ENCODE measurements at regions not wholly inside any gene's neighbourhood (a gene's known extent, or its start where the extent isn't known, plus 50 kb on each side); places are given as distances from the start of the nearest gene placed in this dataset.

DNA sequence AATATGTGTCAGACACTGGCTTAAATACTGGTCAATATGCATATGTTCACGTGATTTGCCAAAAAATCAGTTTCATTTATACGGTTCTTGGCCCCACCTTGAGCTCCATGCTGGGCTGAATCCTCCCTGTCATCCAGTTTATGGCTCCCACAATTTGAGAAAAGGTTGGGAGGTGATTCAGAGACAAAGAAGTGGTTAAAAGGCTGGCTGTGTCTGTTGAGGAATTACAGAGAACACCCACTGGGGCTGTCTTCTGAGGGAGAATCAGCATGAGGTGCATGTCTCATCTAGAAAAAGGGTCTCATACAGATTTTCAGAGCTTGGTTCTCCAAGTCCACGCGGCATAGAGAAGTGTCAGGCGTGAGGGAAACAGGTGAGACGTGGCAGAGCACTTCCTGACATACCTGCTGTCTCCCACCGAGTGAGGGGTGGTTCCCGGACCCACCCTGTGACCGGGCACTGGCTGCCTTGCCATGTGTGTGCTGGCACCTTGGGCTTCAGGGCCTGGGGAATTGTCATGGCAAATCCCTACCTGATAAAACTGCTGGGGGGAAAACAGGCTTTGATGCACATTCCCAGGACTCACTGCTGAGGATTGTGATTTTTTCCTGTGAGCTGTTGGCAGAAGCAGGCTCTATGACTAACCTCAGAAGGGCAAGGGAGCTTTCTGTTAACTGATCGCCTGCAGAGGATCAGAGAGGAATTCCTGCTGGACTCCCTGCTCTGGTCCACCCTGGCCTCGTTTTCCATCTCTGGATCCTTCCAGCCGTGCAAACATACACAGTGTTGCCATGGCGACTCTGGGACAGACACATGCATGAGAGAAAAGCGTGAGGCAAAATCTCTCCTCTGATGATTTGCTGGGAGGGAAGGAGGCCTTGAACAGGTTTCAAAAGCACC is 223.6 kb downstream of the ADAMTS15 start:
- no peak overlapping the region for H3K27ac ChIP-seq
- TF ChIP-seq, protein P1, sequence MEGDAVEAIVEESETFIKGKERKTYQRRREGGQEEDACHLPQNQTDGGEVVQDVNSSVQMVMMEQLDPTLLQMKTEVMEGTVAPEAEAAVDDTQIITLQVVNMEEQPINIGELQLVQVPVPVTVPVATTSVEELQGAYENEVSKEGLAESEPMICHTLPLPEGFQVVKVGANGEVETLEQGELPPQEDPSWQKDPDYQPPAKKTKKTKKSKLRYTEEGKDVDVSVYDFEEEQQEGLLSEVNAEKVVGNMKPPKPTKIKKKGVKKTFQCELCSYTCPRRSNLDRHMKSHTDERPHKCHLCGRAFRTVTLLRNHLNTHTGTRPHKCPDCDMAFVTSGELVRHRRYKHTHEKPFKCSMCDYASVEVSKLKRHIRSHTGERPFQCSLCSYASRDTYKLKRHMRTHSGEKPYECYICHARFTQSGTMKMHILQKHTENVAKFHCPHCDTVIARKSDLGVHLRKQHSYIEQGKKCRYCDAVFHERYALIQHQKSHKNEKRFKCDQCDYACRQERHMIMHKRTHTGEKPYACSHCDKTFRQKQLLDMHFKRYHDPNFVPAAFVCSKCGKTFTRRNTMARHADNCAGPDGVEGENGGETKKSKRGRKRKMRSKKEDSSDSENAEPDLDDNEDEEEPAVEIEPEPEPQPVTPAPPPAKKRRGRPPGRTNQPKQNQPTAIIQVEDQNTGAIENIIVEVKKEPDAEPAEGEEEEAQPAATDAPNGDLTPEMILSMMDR (IDR thresholded peaks at IDR 0.05) = no peak
- H3K27me3 ChIP-seq = no peaks in the 10 kb centered on the region
- no peaks in the 10 kb centered on the region for H3K36me3 ChIP-seq
- H3K4me3 ChIP-seq = no peak overlapping the region
- intact Hi-C loops (cut with DNase I) = no loop called here
- DNase-seq = peak; percentile 33
- peak overlapping the region in 1 of 2 donors; percentile 26 for H3K9ac ChIP-seq (ENCODE audit: low read depth in 2 of 2, low read length in 2 of 2)
- H3K9me3 ChIP-seq = no peaks in the 10 kb centered on the region
- H3K4me1 ChIP-seq = no peaks in the 10 kb centered on the region

DNA sequence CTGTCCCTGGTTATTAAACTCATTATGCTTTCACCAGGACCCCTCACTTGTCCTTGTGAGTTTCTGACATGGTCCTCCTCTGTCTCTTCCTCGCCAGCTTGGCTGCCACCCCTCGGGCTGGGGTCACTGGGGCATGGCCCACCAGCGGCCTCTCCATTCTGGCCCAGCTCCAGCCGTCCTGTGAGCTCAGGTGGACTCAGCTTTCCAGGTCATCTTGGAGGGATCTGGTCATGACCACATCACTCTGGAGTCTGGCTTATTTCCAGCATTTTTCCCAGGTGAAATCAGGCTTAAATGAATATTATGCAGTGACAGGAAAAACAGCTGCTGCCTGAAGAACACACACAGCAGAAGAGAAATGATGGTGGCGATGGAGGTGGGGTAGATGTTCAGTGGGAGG is 224.5 kb downstream of the ADAMTS15 start:
- no peaks in the 10 kb centered on the region for H3K4me1 ChIP-seq
- no peaks in the 10 kb centered on the region for H3K27me3 ChIP-seq
- H3K36me3 ChIP-seq = no peaks in the 10 kb centered on the region
- H3K9ac ChIP-seq (ENCODE audit: low read depth in 2 of 2, low read length in 2 of 2) = no peak overlapping the region
- no peak for DNase-seq
- no peak overlapping the region for H3K27ac ChIP-seq
- TF ChIP-seq, protein P1 (IDR thresholded peaks at IDR 0.05) = no peak
- intact Hi-C loops (cut with DNase I) = no loop called here
- no peak overlapping the region for H3K4me3 ChIP-seq
- H3K9me3 ChIP-seq = no peaks in the 10 kb centered on the region

DNA sequence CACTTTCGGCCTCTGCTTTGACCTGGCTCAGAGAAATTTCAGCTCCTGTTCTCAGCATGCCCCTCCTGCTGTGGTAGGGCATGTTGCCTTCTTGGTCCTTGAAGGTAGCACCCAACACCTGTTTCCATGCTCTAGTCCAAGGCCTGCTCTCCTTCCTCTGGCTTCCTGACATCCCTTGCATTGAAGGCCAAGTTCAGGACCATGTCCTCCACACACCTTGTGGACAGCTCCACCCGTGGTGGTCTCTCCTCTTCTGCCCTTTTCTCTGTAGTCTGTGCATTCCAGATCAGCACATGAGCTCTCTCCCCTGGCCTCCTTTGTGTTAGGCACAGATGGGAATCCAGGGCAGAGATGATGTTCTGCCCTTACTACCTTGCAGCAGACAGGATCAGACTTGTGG is 225.3 kb downstream of the ADAMTS15 start:
- Histone ChIP-seq H3K27ac (no peak overlapping the region), H3K27me3 (no peaks in the 10 kb centered on the region)
- intact Hi-C loops (cut with DNase I) = no loop called here

DNA sequence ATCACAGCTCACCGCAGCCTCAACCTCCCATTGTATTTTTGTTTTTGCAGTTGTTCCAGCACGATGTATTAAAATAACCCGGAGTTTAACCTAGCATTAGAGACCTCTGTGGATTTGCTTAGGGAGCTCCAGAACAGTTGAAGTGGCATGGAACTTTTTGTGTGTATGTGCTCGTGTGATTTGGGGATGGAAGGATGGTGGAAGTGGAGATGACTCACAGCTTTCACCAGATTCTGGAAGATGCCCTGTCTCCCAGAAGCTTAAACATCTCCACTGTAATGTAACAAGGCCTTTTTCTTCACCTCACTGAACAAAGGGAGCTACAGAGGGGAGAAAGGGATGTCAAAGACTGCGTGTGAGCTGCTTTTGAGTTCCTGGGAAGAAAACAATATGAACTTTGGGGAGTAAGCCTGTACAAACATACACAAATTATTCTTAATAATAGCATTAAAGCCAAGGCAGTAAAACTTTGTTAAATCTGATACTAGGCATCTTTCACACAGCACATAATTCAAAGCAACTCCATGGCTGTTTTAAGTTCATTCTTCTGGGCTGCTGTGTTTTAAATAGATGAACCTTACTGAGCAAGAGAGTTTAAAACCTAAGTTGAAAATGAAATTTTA is 226.4 kb downstream of the ADAMTS15 start:
- Histone ChIP-seq H3K9me3 (no peaks in the 10 kb centered on the region), H3K4me3 (no peak overlapping the region), H3K27ac (no peak overlapping the region), H3K4me1 (no peaks in the 10 kb centered on the region), H3K36me3 (no peaks in the 10 kb centered on the region), H3K9ac (ENCODE audit: low read depth in 2 of 2, low read length in 2 of 2) (no peak overlapping the region), H3K27me3 (no peaks in the 10 kb centered on the region)
- DNase-seq = no peak
- TF ChIP-seq, protein P1 (IDR thresholded peaks at IDR 0.05) = no peak
- intact Hi-C loops (cut with DNase I) = no loop called here

More for the DNA sequence above, 225.3 kb downstream of the ADAMTS15 start:
- no peak for DNase-seq
- H3K9ac ChIP-seq (ENCODE audit: low read depth in 2 of 2, low read length in 2 of 2) = no peak overlapping the region
- H3K4me1 ChIP-seq = no peaks in the 10 kb centered on the region
- no peaks in the 10 kb centered on the region for H3K9me3 ChIP-seq
- no peaks in the 10 kb centered on the region for H3K36me3 ChIP-seq
- no peak overlapping the region for H3K4me3 ChIP-seq
- TF ChIP-seq, protein P1 (IDR thresholded peaks at IDR 0.05) = no peak

DNA sequence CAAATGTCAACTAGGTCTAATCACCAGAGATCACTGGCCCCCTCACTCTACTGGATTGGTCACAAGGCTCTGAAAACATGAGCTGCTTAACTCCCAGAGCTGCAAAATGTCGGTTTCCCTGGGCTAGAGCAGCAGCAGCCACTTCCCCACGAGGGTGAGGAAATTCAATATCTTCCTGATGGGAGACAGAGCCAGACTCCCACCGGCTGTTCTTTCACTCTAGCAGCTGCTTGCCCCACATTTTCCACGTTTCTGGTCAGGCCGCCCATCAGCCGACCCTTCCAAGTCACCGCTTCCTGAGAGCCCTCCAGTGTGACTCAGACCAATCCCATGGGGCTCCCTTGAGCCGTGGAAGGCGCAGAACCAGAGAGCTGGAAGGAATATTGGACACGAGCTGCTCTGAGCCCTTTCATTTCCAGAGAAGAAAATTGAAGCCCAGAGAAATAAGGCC is 227.0 kb downstream of the ADAMTS15 start:
- Histone ChIP-seq H3K9me3 (no peaks in the 10 kb centered on the region), H3K4me3 (no peak overlapping the region), H3K36me3 (no peaks in the 10 kb centered on the region), H3K9ac (ENCODE audit: low read depth in 2 of 2, low read length in 2 of 2) (no peak overlapping the region), H3K27me3 (no peaks in the 10 kb centered on the region), H3K27ac (no peak overlapping the region), H3K4me1 (no peaks in the 10 kb centered on the region)
- TF ChIP-seq, protein P1 (IDR thresholded peaks at IDR 0.05) = no peak
- no peak for DNase-seq
- intact Hi-C loops (cut with DNase I) = no loop called here
